Esophagus muscularis mucosa (tissue), 4 donors: ENCODE measurements at regions not wholly inside any gene's neighbourhood (a gene's known extent, or its start where the extent isn't known, plus 50 kb on each side); places are given as distances from the start of the nearest gene placed in this dataset.

Experiments
- CTCF ChIP-seq, 3 experiments: fragments of 200-600 bp in 2 of 3; fragments of 450-650 bp in 1 of 3; sonication (generic) in 2 of 3; IDR thresholded peaks; one replicate each; pipeline ENCODE4 v1.5.1; 2017 to 2019; ENCODE audit warnings: antibody characterized with exemption in 3 of 3, mild to moderate bottlenecking in 2 of 3, moderate library complexity in 1 of 3
- EP300 ChIP-seq: sonication (generic); formaldehyde crosslinking; IDR thresholded peaks from one replicate; pipeline ENCODE4 v1.6.1; 2017; ENCODE audit warnings: antibody characterized with exemption
- POLR2A ChIP-seq: fragments of 450-650 bp; IDR thresholded peaks from one replicate; pipeline ENCODE4 v1.6.1; 2017; ENCODE audit warnings: antibody characterized with exemption, moderate library complexity, mild to moderate bottlenecking, low read depth
- POLR2AphosphoS5 ChIP-seq, 2 donors: sonication (generic); formaldehyde crosslinking; IDR thresholded peaks; one replicate each; pipeline ENCODE4 v1.6.1; 2017; ENCODE audit warnings: antibody characterized with exemption in 2 of 2

DNA sequence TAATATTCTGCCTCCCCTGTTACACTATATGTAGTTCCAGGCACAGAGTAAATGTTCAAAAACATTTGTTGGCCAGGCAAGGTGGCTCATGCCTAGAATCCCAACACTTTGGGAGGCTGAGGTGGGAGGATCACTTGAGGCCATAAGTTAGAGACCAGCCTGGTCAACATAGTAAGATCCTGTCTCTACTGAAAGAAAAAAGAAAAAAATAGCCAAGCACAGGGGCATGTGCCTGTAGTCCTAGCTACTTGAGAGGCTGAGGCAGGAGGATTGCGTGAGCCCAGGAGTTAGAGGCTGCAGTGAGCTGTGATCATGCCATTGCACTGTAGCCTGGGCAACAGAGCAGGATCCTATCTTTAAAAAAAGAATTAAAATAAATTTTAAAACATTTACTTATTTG is 57.6 kb upstream of the SIM2 start:
- TF ChIP-seq CTCF (IDR thresholded peaks at IDR 0.05) (no peak), POLR2A (no peak), EP300 (no peak), POLR2AphosphoS5 (IDR thresholded peaks at IDR 0.05) (no peak)
